HCT116 (cell line): ENCODE measurements at regions not wholly inside any gene's neighbourhood (a gene's known extent, or its start where the extent isn't known, plus 50 kb on each side); places are given as distances from the start of the nearest gene placed in this dataset.

ENCODE experiments used
- ATAC-seq: fragments of 200-7000 bp; cut with Tn5 transposase; 2 replicates; pipeline ENCODE4 v1.9.1; 2020; ENCODE audit warnings: mild to moderate bottlenecking, moderate library complexity
- BruUV-seq: library from RNA; stranded (reverse); fragments of 400-500 nt; replicated peaks from 2 replicates; lab custom pipeline; 2021; lab: Mats Ljungman, UMichigan
- CTCF ChIA-PET: fragments of 300-600 bp; sonication (Branson Sonifier 250); formaldehyde crosslinking; loops from one replicate; lab custom pipeline; 2021; ENCODE audit warnings: antibody characterized with exemption; lab: Charles Lee
- POLR2A ChIA-PET: fragments of 300-600, 350-600 bp; sonication (Branson Sonifier 250); formaldehyde crosslinking; loops from one replicate; lab custom pipeline; 2021; ENCODE audit warnings: antibody characterized with exemption; lab: Charles Lee
- RAD21 ChIA-PET, 2 experiments: fragments of 300-600 bp; sonication (Branson Sonifier 250); formaldehyde crosslinking; loops; one replicate each; lab custom pipeline; 2023; ENCODE audit warnings: low total read pairs in 2 of 2; ENCODE audit not compliant: uncharacterized antibody in 2 of 2, unreplicated experiment in 2 of 2, low non-redundant PET in 1 of 2; lab: Charles Lee
- DNase-seq: peaks from one replicate; pipeline ENCODE4 v3.0.0-alpha.2; 2010; ENCODE audit warnings: low read depth, low spot score
- H2AFZ ChIP-seq: fragments of 200-600 bp; shearing (Covaris generic), sonication (generic); 2 replicates; pipeline ENCODE4 v1.6.1; 2017; ENCODE audit warnings: low read depth, mixed run types, mixed read lengths, antibody characterized with exemption, low read length; ENCODE audit not compliant: poor library complexity, severe bottlenecking
- H3K27ac ChIP-seq: 2 replicates; pipeline ENCODE4 v1.5.1; 2012; ENCODE audit warnings: low read depth, low read length
- H3K27me3 ChIP-seq: fragments of 200-600 bp; sonication (generic); 2 replicates; pipeline ENCODE4 v1.6.1; 2016; ENCODE audit warnings: mixed run types, low read length, mixed read lengths; ENCODE audit not compliant: insufficient read depth
- H3K36me3 ChIP-seq, 2 experiments: fragments of 200-500 bp in 1 of 2; fragments of 200-600 bp in 1 of 2; sonication (Bioruptor generic) in 1 of 2; sonication (generic) in 1 of 2; 2 replicates each; pipeline versions ENCODE4 v1.5.1 to v1.6.1; 2014 to 2016; ENCODE audit warnings: low read length in 2 of 2, inconsistent platforms in 1 of 2, mixed read lengths in 1 of 2, mixed run types in 1 of 2; ENCODE audit not compliant: insufficient read depth in 2 of 2, control insufficient read depth in 1 of 2
- H3K4me1 ChIP-seq, 2 experiments: fragments of 200-600 bp in 1 of 2; sonication (generic) in 1 of 2; 2 replicates each; pipeline versions ENCODE4 v1.5.1 to v1.6.1; 2012 to 2017; ENCODE audit warnings: low read length in 2 of 2, inconsistent platforms in 1 of 2, mild to moderate bottlenecking in 1 of 2, mixed read lengths in 1 of 2, mixed run types in 1 of 2, moderate library complexity in 1 of 2; ENCODE audit not compliant: insufficient read depth in 2 of 2, control insufficient read depth in 1 of 2
- H3K4me2 ChIP-seq: fragments of 200-600 bp; sonication (generic); 2 replicates; pipeline ENCODE4 v1.6.1; 2017; ENCODE audit warnings: mixed run types, low read length, mixed read lengths
- H3K4me3 ChIP-seq, 2 experiments: fragments of 200-600 bp in 1 of 2; sonication (generic) in 1 of 2; replicated peaks in 1 of 2; 2 replicates each; pipeline ENCODE4 v1.5.1; 2011 to 2016; ENCODE audit warnings: low read length in 2 of 2, control low read depth in 1 of 2, low read depth in 1 of 2, mild to moderate bottlenecking in 1 of 2, mixed read lengths in 1 of 2, mixed run types in 1 of 2
- H3K79me2 ChIP-seq: fragments of 200-600 bp; sonication (generic); 2 replicates; pipeline ENCODE4 v1.6.1; 2017; ENCODE audit warnings: mild to moderate bottlenecking, mixed run types, low read length, moderate library complexity, mixed read lengths; ENCODE audit not compliant: insufficient read depth
- H3K9ac ChIP-seq: fragments of 200-600 bp; sonication (generic); 2 replicates; pipeline ENCODE4 v1.6.1; 2016; ENCODE audit warnings: low read length, mixed read lengths
- H3K9me2 ChIP-seq: fragments of 200-600 bp; sonication (generic), shearing (Covaris generic); 2 replicates; pipeline ENCODE4 v1.6.1; 2017; ENCODE audit warnings: mixed run types, mild to moderate bottlenecking, moderate library complexity; ENCODE audit not compliant: insufficient read depth
- H3K9me3 ChIP-seq, 2 experiments: fragments of 200-500 bp in 1 of 2; fragments of 200-600 bp in 1 of 2; sonication (Bioruptor generic) in 1 of 2; sonication (generic) in 1 of 2; 2 replicates each; pipeline ENCODE4 v1.6.1; 2014 to 2017; ENCODE audit warnings: low read length in 2 of 2, mixed read lengths in 2 of 2, inconsistent platforms in 1 of 2, low read depth in 1 of 2, mild to moderate bottlenecking in 1 of 2, mixed run types in 1 of 2, moderate library complexity in 1 of 2; ENCODE audit not compliant: control insufficient read depth in 1 of 2, insufficient read depth in 1 of 2
- H4K20me1 ChIP-seq: fragments of 200-600 bp; sonication (generic), shearing (Covaris generic); 2 replicates; pipeline ENCODE4 v1.6.1; 2017; ENCODE audit warnings: mixed run types, mild to moderate bottlenecking, moderate library complexity; ENCODE audit not compliant: insufficient read depth
- ELF1 ChIP-seq: IDR thresholded peaks from 2 replicates; pipeline ENCODE4 v1.6.1; 2012; ENCODE audit warnings: low read depth, borderline replicate concordance
- POLR2AphosphoS5 ChIP-seq: IDR thresholded peaks from 2 replicates; pipeline ENCODE4 v1.6.1; 2011; ENCODE audit warnings: mild to moderate bottlenecking, low read depth, low read length, moderate library complexity
- RAD21 ChIP-seq: IDR thresholded peaks from 2 replicates; pipeline ENCODE4 v1.6.1; 2012; ENCODE audit warnings: low read depth, mild to moderate bottlenecking
- SIN3A ChIP-seq: IDR thresholded peaks from 2 replicates; pipeline ENCODE4 v1.6.1; 2012; ENCODE audit warnings: low read depth
- SP1 ChIP-seq: IDR thresholded peaks from 2 replicates; pipeline ENCODE4 v1.6.1; 2012; ENCODE audit warnings: low read depth
- SRF ChIP-seq: IDR thresholded peaks from 2 replicates; pipeline ENCODE4 v1.6.1; 2012; ENCODE audit warnings: low read depth
- YY1 ChIP-seq: IDR thresholded peaks from 2 replicates; pipeline ENCODE4 v1.6.1; 2011; ENCODE audit warnings: low read length, low read depth, moderate library complexity, mild to moderate bottlenecking; ENCODE audit not compliant: insufficient replicate concordance; ENCODE audit errors: extremely low read depth
- ZFX ChIP-seq: fragments of 450-650 bp; IDR thresholded peaks from 2 replicates; pipeline ENCODE4 v1.6.1; 2017
- ZNF274 ChIP-seq: fragments of 200-500 bp; sonication (Bioruptor generic); IDR thresholded peaks from 2 replicates; pipeline ENCODE4 v1.6.1; 2014; ENCODE audit warnings: mild to moderate bottlenecking, low read depth, low read length, inconsistent platforms
- intact Hi-C: fragments of 100-400 bp; cut with micrococcal nuclease; formaldehyde crosslinking; loops from 2 replicates; pipeline ENCODE4 v1.10.0; 2022
- TF ChIP-seq, protein P1 (sequence below): IDR thresholded peaks from 2 replicates; pipeline ENCODE4 v1.6.1; 2012; ENCODE audit warnings: low read depth
- TF ChIP-seq, protein P2 (sequence below): IDR thresholded peaks from 2 replicates; pipeline ENCODE4 v1.6.1; 2011; ENCODE audit warnings: mild to moderate bottlenecking, low read length, moderate library complexity; ENCODE audit not compliant: insufficient replicate concordance; ENCODE audit errors: extremely low read depth
- TF ChIP-seq, protein P3 (sequence below): IDR thresholded peaks from 2 replicates; pipeline ENCODE4 v1.6.1; 2012

DNA sequence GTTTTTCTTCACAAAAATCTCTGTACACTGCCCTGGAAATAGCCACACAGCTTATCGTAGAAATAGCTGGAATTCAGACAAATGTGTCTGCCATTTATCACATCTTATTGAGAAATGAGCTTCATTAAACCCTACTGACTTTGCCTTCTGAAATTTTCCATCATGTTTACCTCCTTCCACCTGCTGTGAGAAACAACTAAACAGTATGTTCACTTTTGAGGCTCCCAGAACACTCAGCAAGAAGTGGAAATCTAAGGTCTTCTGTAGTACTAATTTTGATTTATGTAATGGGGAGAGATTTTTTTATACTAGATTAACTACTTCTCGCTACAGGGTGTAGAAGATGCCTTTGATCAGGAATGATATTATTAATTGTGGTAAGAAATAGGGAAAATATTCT, 268.0 kb downstream of the KCNC2 start:
- no peaks in the 10 kb centered on the region for H3K9me2 ChIP-seq
- no peak overlapping the region for H2AFZ ChIP-seq
- DNase-seq = no peak
- no peak overlapping the region for H3K4me2 ChIP-seq
- BruUV-seq = no TSS peak
- RAD21 ChIA-PET = no interaction called here
- H3K4me3 ChIP-seq = no peak overlapping the region
- H3K9me3 ChIP-seq = no peaks in the 10 kb centered on the region
- H3K4me1 ChIP-seq = no peaks in the 10 kb centered on the region
- H3K27me3 ChIP-seq = no peaks in the 10 kb centered on the region
- CTCF ChIA-PET = no interaction called here
- POLR2A ChIA-PET = no interaction called here
- no peaks in the 10 kb centered on the region for H3K79me2 ChIP-seq
- ATAC-seq = no peak
- TF ChIP-seq, protein P1, sequence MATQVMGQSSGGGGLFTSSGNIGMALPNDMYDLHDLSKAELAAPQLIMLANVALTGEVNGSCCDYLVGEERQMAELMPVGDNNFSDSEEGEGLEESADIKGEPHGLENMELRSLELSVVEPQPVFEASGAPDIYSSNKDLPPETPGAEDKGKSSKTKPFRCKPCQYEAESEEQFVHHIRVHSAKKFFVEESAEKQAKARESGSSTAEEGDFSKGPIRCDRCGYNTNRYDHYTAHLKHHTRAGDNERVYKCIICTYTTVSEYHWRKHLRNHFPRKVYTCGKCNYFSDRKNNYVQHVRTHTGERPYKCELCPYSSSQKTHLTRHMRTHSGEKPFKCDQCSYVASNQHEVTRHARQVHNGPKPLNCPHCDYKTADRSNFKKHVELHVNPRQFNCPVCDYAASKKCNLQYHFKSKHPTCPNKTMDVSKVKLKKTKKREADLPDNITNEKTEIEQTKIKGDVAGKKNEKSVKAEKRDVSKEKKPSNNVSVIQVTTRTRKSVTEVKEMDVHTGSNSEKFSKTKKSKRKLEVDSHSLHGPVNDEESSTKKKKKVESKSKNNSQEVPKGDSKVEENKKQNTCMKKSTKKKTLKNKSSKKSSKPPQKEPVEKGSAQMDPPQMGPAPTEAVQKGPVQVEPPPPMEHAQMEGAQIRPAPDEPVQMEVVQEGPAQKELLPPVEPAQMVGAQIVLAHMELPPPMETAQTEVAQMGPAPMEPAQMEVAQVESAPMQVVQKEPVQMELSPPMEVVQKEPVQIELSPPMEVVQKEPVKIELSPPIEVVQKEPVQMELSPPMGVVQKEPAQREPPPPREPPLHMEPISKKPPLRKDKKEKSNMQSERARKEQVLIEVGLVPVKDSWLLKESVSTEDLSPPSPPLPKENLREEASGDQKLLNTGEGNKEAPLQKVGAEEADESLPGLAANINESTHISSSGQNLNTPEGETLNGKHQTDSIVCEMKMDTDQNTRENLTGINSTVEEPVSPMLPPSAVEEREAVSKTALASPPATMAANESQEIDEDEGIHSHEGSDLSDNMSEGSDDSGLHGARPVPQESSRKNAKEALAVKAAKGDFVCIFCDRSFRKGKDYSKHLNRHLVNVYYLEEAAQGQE = no peak
- TF ChIP-seq YY1 (no peak), POLR2AphosphoS5 (no peak), SRF (no peak), ELF1 (no peak), ZFX (no peak), RAD21 (no peak), SP1 (no peak), ZNF274 (no peak), SIN3A (no peak)
- TF ChIP-seq, protein P2, sequence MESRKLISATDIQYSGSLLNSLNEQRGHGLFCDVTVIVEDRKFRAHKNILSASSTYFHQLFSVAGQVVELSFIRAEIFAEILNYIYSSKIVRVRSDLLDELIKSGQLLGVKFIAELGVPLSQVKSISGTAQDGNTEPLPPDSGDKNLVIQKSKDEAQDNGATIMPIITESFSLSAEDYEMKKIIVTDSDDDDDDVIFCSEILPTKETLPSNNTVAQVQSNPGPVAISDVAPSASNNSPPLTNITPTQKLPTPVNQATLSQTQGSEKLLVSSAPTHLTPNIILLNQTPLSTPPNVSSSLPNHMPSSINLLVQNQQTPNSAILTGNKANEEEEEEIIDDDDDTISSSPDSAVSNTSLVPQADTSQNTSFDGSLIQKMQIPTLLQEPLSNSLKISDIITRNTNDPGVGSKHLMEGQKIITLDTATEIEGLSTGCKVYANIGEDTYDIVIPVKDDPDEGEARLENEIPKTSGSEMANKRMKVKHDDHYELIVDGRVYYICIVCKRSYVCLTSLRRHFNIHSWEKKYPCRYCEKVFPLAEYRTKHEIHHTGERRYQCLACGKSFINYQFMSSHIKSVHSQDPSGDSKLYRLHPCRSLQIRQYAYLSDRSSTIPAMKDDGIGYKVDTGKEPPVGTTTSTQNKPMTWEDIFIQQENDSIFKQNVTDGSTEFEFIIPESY = no peak
- TF ChIP-seq, protein P3, sequence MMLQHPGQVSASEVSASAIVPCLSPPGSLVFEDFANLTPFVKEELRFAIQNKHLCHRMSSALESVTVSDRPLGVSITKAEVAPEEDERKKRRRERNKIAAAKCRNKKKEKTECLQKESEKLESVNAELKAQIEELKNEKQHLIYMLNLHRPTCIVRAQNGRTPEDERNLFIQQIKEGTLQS = no peak
- no peaks in the 10 kb centered on the region for H4K20me1 ChIP-seq
- H3K36me3 ChIP-seq = no peaks in the 10 kb centered on the region
- H3K9ac ChIP-seq = no peak overlapping the region
- H3K27ac ChIP-seq = no peak overlapping the region
- intact Hi-C loops = no loop called here
